ENCODE measurements at regions not wholly inside any gene's neighbourhood (a gene's known extent, or its start where the extent isn't known, plus 50 kb on each side); places are given as distances from the start of the nearest gene placed in this dataset.

- in situ Hi-C loops (cut with MboI), result no loop called here
- H3K4me1 ChIP-seq (ENCODE audit: control insufficient read depth, insufficient read depth, low read length), result no peaks in the 10 kb centered on the region
- CTCF ChIA-PET, result no interaction called here
- POLR2A ChIA-PET, result no interaction called here
- no peak overlapping the region for H2AFZ ChIP-seq (ENCODE audit: control insufficient read depth, low read depth, low read length)
- ATAC-seq (no peak), FAIRE-seq (no peak), DNase-seq (ENCODE audit: low read depth, low spot score) (no peak)
- H3K79me2 ChIP-seq (ENCODE audit: control insufficient read depth, insufficient read depth, low read length), result no peaks in the 10 kb centered on the region
- no peaks in the 10 kb centered on the region for H3K27me3 ChIP-seq (replicated peaks in 1 of 2; ENCODE audit: control insufficient read depth in 2 of 2, insufficient read depth in 2 of 2, low read length in 1 of 2)
- no peaks in the 10 kb centered on the region for H3K36me3 ChIP-seq (ENCODE audit: control insufficient read depth in 2 of 2, insufficient read depth in 2 of 2, low read length in 1 of 2)
- H3K4me3 ChIP-seq, result no peak overlapping the region
- intact Hi-C loops (cut with micrococcal nuclease; ENCODE audit: unreplicated experiment), result no loop called here
- H3K27ac ChIP-seq (ENCODE audit: control insufficient read depth, insufficient read depth), result no peak overlapping the region
- no TSS peak for BruUV-seq (replicated peaks)
- RAD21 ChIA-PET (ENCODE audit: unreplicated experiment), result interaction anchor here (0.7 kb wide), 1 partner anchor 12 kb away, joined by 3 read pairs; no protein-coding TSS in a partner anchor
- no peak overlapping the region for H3K4me2 ChIP-seq (ENCODE audit: control insufficient read depth, insufficient read depth)
- H3K9ac ChIP-seq (ENCODE audit: control insufficient read depth, insufficient read depth, low read length), result no peak overlapping the region
- H3K9me3 ChIP-seq (replicated peaks; ENCODE audit: control insufficient read depth, insufficient read depth, low read length), result no peaks in the 10 kb centered on the region
- 40% methylated on average over 5 of the region's 5 CpGs for WGBS (ENCODE audit: insufficient coverage, insufficient replicate concordance, low lambda C conversion rate, missing lambda C conversion rate)
- SMC1A ChIA-PET (ENCODE audit: uncharacterized antibody, unreplicated experiment), result interaction anchor here (0.7 to 1.4 kb wide), 3 partner anchors 9 to 841 kb away, joined by 3 to 5 read pairs (median 3); no protein-coding TSS in a partner anchor
- no peaks in the 10 kb centered on the region for H4K20me1 ChIP-seq (ENCODE audit: control insufficient read depth, insufficient read depth)
- no peak for TF ChIP-seq HCFC1 (IDR thresholded peaks at IDR 0.05; ENCODE audit: low read length)
- no peak for TF ChIP-seq RELA (IDR thresholded peaks at IDR 0.05; ENCODE audit: borderline replicate concordance, partially characterized antibody)
- TF ChIP-seq ZBTB11 (CRISPR knock-in tag; IDR thresholded peaks at IDR 0.05), result no peak
- no peak for TF ChIP-seq ZBTB4 (CRISPR knock-in tag; IDR thresholded peaks at IDR 0.05)
- TF ChIP-seq SREBF2 (IDR thresholded peaks at IDR 0.05; ENCODE audit: low read length), result no peak
- TF ChIP-seq SUZ12 (IDR thresholded peaks at IDR 0.05; ENCODE audit: unreplicated experiment), result no peak
- no peak for TF ChIP-seq CREM (IDR thresholded peaks at IDR 0.05; ENCODE audit: low read depth)
- no peak for TF ChIP-seq TAF1 (IDR thresholded peaks at IDR 0.05; ENCODE audit: borderline replicate concordance, low read depth, low read length)
- TF ChIP-seq IRF3 (IDR thresholded peaks at IDR 0.05), result no peak
- no peak for TF ChIP-seq FOS (IDR thresholded peaks at IDR 0.05; ENCODE audit: borderline replicate concordance, extremely low read depth, insufficient read length)
- TF ChIP-seq BCLAF1 (IDR thresholded peaks at IDR 0.05), result no peak
- no peak for TF ChIP-seq IKZF2 (IDR thresholded peaks at IDR 0.05)
- TF ChIP-seq NFYB (IDR thresholded peaks at IDR 0.05; ENCODE audit: insufficient read depth, low read depth, low read length), result no peak
- TF ChIP-seq ETV6 (conservative IDR thresholded peaks at IDR 0.05 in 1 of 2, IDR thresholded peaks at IDR 0.05 in 1 of 2; ENCODE audit: borderline replicate concordance in 1 of 2, low read depth in 1 of 2), result no peak
- TF ChIP-seq ZBED1 (IDR thresholded peaks at IDR 0.05; ENCODE audit: borderline replicate concordance), result no peak
Observed at GRCh38 chr7:13322126-13322525, 634.7 kb downstream of the ARL4A start.

All from GM12878 (cell line).